GM11168 (cell line): ENCODE measurements at regions not wholly inside any gene's neighbourhood (a gene's known extent, or its start where the extent isn't known, plus 50 kb on each side); places are given as distances from the start of the nearest gene placed in this dataset.

Experiments used
- in situ Hi-C: fragments of 300-500 bp; cut with MboI; formaldehyde crosslinking; loops from one replicate; pipeline ENCODE4 v1.12.0; 2022; ENCODE audit warnings: low sequenced_read_pairs; ENCODE audit not compliant: unreplicated experiment

DNA sequence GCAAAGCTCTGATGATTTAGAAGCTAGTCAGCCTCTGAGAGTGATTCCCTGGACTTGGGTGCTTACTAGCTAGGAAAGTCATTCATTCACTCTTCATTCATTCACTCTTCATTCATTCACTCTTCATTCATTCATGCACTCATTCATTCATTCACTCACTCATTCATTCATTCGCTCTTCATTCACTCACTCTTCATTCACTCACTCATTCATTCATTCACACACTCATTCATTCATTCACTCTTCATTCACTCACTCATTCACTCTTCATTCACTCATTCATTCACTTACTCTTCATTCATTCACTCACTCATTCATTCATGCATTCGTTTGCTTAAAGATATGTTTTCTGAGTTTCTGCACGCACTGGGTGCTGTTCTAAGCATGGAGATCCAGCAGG lies 292.7 kb upstream of the TNRC6C start:
- in situ Hi-C loops: no loop called here

- in situ Hi-C loops: no loop called here
Observed at GRCh38 chr17:77666462-77666861, 292.0 kb upstream of the TNRC6C start.

DNA sequence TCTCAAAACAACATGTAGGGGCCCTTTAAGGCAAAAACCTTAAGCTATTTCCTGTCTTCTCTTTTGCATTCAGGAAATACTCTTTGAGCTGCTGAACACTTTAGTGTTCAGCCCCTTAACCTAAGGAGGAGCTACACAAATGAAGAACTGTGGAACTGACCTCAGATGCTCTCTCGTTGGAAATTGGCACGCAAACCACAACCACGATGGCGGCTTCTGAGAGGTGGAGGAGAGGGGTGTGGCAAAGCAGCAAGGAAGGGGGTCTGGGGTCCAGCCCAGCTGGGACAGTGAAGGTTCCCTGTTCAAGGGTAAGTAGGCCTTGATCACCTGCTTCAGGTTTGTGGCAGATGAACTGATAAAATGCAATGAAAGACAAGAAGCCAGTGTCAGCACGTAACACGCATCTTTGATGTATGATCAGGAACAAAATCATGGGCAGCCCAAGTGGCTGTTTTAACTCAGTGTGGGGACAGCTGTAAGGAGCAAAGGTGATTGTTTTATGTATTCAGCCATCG lies 291.6 kb upstream of the TNRC6C start:
- in situ Hi-C loops: no loop called here

- in situ Hi-C loops: no loop called here
Observed at GRCh38 chr17:77667478-77667877, 291.0 kb upstream of the TNRC6C start.

GRCh38 chr17:77668518-77668917 lies 290.0 kb upstream of the TNRC6C start:
- in situ Hi-C loops: no loop called here

DNA sequence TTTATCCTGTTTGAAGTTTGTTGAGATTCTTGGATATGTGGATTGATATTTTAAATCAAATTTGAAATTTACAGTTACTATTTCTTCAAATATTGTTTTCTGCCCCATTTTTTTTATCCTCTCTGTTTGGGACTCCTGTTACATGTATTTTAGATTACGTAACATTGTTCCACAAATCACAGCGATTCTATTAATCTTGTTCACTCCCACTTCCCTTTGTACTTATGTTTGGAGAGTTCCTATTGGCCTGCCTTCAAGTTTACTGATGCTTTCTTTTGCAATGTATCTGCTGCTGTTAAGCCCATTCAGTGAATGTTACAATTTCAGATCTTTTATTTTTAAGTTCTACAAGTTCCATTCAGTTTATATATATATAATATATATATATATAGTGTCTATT lies 288.3 kb upstream of the TNRC6C start:
- in situ Hi-C loops: loop anchor here (10.0 kb wide), 1 partner anchor 75 kb away; no protein-coding TSS in a partner anchor

- in situ Hi-C loops: loop anchor here (10.0 kb wide), 1 partner anchor 70 kb away; no protein-coding TSS in a partner anchor
Observed at GRCh38 chr17:77674358-77674757, 284.1 kb upstream of the TNRC6C start.

DNA sequence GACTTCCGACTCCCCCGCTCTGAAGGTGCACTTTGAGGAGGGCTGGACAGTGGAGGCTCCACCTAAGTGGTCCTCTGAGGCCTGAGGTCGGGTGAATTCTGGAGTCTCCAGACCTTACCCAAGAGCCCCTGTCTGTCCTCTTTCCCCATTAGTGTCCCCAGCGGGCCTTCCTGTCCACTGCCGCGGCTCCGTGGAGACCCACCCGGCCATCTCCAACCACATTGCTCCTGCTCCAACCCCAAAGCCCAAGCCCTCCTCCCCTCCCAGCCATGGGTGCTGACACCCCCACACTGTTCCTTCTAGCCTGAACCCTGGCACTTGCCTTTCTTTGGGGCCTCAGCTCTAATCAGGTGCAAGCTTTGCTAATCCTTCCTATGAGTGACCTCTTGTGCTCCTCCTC lies 283.1 kb upstream of the TNRC6C start:
- in situ Hi-C loops: loop anchor here (10.0 kb wide), 1 partner anchor 69 kb away; no protein-coding TSS in a partner anchor

DNA sequence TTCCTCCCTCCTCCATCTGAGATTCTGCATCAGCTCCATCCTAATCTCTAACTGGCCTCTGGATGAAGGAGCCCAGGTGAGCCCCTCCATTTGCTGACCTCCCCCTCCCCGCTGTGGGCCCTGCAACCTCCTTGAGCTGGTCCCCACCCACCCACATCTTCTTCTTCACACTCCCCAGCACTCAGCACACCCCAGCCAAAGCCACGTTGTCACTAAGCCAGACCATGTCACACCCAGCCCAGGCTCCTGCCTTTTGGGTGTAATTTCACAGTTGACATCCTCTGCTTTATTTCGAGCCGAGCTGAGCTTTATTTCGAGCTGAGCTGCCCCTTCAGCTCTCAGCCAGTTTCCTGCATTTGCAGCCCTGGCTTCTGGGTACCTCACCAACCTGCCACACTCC lies 282.7 kb upstream of the TNRC6C start:
- in situ Hi-C loops: loop anchor here (10.0 kb wide), 1 partner anchor 69 kb away; no protein-coding TSS in a partner anchor

- in situ Hi-C loops: loop anchor here (10.0 kb wide), 1 partner anchor 69 kb away; no protein-coding TSS in a partner anchor
Observed at GRCh38 chr17:77676237-77676661, 282.3 kb upstream of the TNRC6C start.

GRCh38 chr17:77677211-77677610 lies 281.3 kb upstream of the TNRC6C start:
- in situ Hi-C loops: loop anchor here (10.0 kb wide), 1 partner anchor 68 kb away; no protein-coding TSS in a partner anchor

- in situ Hi-C loops: loop anchor here (10.0 kb wide), 1 partner anchor 67 kb away; no protein-coding TSS in a partner anchor
Observed at GRCh38 chr17:77677630-77678029, 280.9 kb upstream of the TNRC6C start.

DNA sequence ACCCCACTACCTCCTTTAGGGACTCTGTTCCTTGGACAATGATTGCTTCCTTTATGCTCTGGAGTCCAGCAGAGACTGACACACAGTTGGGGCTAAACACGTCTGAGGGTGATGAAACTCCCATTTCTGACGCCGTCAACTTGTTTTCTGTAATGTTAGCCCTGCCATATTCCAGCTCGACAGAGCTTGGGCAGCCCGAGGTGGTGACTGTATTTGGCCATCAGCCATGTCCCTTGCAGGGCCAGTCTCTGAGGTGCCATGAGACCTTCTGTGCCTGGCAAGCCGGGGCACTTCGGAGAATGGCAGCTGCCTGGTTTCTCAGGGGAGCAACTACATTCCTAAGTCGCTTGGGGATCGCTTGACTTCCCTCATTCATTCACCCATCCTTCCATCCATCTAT lies 278.9 kb upstream of the TNRC6C start:
- in situ Hi-C loops: loop anchor here (10.0 kb wide), 1 partner anchor 65 kb away; no protein-coding TSS in a partner anchor

DNA sequence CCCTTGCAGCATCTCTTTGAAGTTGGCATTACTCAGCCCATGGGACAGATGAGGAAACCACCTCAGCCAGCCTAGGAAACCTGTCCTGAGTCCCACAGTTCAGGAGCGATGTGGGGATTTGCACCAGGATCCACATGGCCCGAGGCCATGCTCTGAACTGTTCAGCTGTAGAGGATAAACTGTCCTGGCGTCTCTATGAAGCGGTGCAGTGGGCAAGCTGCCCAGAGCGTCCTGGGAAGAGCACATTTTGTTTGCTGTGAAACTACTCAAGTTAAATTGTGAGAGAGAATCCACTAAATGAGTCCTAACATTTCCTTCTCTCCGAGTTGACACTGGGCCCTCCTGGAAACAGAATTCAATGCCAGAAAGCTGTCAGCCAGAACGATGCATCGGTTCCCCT lies 276.6 kb upstream of the TNRC6C start:
- in situ Hi-C loops: no loop called here

- in situ Hi-C loops: no loop called here
Observed at GRCh38 chr17:77684803-77685798, 273.4 kb upstream of the TNRC6C start.

- in situ Hi-C loops: no loop called here
Observed at GRCh38 chr17:77685881-77686486, 272.5 kb upstream of the TNRC6C start.

GRCh38 chr17:77686903-77687302 lies 271.6 kb upstream of the TNRC6C start:
- in situ Hi-C loops: no loop called here

GRCh38 chr17:77687417-77687816 lies 271.1 kb upstream of the TNRC6C start:
- in situ Hi-C loops: no loop called here

DNA sequence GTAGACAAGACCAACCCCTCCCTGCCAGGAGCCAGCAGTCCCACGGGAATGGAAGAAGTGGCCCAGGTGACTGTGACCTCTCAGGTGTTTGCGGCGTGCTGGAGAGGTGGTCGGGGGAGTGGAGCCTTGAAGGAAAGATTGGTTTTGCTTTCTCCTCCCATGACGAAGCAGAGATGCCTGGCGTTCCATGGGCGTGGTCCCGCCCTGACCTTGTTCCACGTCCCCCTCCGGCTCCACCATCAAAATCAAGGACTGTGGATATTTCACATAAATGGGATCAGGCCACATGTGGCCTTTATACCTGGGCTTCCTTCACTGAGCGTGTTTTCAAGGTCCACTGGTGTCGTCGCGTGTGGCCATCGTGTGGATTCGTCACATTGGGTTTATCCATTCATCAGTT lies 270.6 kb upstream of the TNRC6C start:
- in situ Hi-C loops: no loop called here

GRCh38 chr17:77688369-77688768 lies 270.1 kb upstream of the TNRC6C start:
- in situ Hi-C loops: no loop called here
